Prostate gland (tissue), 2 donors: ENCODE measurements at regions not wholly inside any gene's neighbourhood (a gene's known extent, or its start where the extent isn't known, plus 50 kb on each side); places are given as distances from the start of the nearest gene placed in this dataset.

ENCODE experiments used
- POLR2AphosphoS5 ChIP-seq: sonication (generic); formaldehyde crosslinking; IDR thresholded peaks from one replicate; pipeline ENCODE4 v1.6.1; 2017; ENCODE audit warnings: antibody characterized with exemption
- TF ChIP-seq, protein P1 (sequence below), 4 experiments: fragments of 200-600 bp in 2 of 4; fragments of 450-650 bp in 2 of 4; sonication (generic) in 2 of 4; IDR thresholded peaks; 1 replicate in 3 of 4; 2 replicates in 1 of 4; pipeline ENCODE4 v1.5.1; 2016 to 2019; ENCODE audit warnings: antibody characterized with exemption in 4 of 4, mild to moderate bottlenecking in 2 of 4, moderate library complexity in 2 of 4

DNA sequence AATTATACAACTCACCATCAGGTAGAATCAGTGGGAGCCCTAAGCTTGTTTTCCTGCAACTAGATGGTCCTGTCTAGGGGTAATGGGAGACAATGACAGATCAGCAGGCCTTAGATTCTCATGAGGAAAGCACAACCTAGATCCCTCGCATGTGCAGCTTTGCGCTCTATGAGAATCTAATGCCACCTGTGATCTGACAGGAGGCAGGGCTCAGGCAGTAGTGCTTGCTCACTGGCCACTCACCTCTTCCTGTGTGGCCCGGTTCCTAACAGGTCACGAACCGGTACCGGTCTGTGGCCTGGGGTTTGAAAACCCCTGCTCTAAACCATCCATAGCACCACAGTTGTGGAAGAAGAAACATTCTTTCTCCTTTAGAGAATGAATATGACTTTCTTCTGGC, 242.8 kb upstream of the CXCR4 start:
- no peak for TF ChIP-seq POLR2AphosphoS5
- TF ChIP-seq, protein P1, sequence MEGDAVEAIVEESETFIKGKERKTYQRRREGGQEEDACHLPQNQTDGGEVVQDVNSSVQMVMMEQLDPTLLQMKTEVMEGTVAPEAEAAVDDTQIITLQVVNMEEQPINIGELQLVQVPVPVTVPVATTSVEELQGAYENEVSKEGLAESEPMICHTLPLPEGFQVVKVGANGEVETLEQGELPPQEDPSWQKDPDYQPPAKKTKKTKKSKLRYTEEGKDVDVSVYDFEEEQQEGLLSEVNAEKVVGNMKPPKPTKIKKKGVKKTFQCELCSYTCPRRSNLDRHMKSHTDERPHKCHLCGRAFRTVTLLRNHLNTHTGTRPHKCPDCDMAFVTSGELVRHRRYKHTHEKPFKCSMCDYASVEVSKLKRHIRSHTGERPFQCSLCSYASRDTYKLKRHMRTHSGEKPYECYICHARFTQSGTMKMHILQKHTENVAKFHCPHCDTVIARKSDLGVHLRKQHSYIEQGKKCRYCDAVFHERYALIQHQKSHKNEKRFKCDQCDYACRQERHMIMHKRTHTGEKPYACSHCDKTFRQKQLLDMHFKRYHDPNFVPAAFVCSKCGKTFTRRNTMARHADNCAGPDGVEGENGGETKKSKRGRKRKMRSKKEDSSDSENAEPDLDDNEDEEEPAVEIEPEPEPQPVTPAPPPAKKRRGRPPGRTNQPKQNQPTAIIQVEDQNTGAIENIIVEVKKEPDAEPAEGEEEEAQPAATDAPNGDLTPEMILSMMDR (IDR thresholded peaks at IDR 0.05): no peak
